ENCODE measurements at regions not wholly inside any gene's neighbourhood (a gene's known extent, or its start where the extent isn't known, plus 50 kb on each side); places are given as distances from the start of the nearest gene placed in this dataset.
"Not testable (repeated sequence)": the region's sequence is repeated elsewhere in the genome, so short reads cannot be mapped to it uniquely, and the experiment has no call there.

DNA sequence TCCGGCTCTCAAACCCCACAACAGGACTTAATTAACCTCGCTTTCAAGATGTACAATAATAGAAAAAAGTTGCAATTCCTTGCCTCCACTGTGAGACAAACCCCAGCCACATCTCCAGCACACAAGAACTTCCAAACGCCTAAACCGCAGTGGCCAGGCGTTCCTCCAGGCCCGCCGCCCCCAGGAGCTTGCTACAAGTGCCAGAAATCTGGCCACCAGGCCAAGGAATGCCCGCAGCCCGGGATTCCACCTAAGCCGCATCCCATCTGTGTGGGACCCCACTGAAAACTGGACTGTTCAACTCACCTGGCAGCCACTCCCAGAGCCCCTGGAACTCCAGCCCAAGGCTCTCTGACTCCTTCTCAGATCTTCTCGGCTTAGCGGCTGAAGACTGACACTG, 262.5 kb downstream of the SMARCA2 start:
- DNase-seq (ENCODE audit: low spot score), result not testable (repeated sequence)

DNA sequence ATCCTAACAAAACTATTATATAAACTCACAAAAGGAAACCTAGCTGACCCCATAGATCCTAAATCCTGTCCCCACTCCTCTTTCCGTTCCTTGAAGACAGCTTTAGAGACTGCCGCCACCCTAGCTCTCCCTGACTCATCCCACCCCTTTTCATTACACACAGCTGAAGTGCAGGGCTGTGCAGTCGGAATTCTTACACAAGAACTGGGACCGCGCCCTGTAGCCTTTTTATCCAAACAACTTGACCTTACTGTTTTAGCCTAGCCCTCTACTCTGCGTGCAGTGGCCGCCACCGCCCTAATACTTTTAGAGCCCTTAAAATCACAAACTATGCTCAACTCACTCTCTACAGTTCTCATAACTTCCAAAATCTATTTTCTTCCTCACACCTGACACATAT, 264.0 kb downstream of the SMARCA2 start:
- not testable (repeated sequence) for DNase-seq (ENCODE audit: low spot score)

DNA sequence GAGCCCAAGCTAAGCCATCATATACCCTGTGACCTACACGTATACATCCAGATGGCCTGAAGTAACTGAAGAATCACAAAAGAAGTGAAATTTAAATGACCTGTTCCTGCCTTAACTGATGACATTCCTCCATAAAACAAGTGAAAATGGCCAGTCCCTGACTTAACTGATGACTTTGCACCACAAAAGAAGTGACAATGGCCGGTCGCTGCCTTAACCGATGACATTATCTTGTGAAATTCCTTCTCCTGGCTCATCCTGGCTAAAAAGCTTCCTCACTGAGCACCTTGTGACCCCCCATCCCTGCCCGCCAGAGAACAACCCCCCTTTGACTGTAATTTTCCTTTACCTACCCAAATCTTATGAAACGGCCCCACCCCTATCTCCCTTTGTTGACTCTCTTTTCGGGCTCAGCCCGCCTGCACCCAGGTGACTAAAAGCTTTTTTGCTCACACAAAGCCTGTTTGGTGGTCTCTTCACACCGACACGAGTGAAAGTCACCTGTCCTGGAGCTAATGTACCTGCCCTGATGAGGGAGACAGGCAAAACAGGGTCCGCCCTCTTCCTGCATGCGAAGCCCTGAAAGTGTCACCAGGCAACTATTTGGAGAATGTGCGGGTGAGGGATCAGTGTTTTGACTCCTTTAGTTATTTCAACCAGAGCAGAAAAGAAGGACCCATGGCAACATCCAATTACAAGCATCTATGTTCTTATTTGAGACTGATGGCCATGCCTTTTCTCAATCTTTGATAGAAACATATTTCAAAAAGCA, 266.1 kb downstream of the SMARCA2 start:
- no peak for DNase-seq (ENCODE audit: low spot score)

DNA sequence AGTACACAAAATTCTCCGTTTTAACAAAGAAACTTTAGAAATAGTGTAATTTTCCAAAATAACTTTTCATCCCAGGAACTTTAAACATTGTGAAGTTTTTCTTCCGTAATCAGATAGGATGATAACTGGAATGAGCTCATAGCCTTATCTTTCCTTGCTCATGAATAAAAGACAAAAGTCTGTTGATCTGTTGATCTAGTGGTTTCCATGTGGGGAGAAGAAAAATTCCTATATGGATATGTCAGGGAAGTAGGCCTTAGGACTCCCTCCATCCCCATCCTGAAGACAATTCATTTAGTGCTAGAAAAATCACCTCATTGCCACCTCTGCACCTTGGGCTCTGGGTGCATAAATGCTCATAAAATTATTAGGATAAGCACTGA, 266.6 kb downstream of the SMARCA2 start:
- no peak for DNase-seq (ENCODE audit: low spot score)

DNA sequence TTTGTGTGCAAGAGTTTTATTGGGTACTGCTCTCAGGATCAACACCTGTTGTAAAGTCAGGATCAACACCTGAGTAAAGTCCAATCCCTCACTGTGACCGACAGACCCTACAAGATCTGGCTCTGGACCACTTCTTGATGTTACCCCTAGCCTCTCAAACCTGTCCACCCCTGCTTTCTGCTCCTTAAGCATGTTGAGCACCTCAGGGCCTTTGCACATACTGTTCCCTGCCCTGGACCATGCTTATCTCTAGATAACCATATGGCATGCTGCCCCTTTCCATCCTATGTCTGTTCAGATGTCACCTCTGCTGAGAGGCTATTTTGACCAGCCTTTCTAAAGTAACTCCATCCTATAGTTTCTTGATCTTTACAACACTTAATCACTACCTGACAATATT, 269.6 kb downstream of the SMARCA2 start:
- no peak for DNase-seq (ENCODE audit: low spot score)

DNA sequence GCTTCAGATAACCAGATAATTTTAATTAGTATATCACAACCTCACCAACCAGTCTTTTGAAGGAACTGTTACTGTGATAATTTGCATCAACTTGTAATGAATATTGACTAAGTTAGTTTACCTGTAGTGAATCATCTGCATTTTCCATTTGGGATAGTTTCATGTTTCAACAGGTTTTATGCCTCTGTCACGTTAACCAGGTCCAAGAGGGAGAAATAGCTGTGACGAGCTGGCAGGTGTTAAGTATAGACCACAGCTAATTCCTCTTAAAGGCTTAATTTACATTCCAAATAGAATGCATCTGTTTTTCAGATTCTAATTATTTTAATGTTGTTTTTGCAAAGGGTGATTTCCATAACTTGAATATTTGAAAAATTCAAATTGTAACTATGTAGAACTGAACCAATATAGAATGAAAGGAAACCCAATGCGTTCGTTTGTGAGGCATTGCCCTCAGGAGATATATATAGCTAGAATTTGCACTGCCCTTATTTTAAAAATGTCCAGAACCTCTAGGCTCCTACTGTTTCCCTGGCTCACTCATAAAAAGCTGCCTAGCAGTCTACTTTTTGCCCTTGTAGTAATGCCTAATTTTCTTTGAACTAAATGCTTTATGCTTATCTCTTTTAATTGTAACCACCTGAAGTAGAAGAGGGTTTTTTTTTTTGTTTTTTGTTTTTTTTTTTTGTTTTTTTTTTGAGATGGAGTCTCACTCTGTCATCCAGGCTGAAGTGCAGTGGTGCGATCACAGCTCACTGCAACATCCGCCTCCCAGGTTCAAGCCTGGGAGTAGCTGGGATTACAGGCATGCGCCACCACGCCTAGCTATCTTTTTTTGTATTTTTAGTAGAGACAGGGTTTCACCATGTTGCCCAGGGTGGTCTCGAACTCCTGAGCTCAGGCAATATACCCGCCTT, 270.5 kb downstream of the SMARCA2 start:
- no peak for DNase-seq (ENCODE audit: low spot score)

DNA sequence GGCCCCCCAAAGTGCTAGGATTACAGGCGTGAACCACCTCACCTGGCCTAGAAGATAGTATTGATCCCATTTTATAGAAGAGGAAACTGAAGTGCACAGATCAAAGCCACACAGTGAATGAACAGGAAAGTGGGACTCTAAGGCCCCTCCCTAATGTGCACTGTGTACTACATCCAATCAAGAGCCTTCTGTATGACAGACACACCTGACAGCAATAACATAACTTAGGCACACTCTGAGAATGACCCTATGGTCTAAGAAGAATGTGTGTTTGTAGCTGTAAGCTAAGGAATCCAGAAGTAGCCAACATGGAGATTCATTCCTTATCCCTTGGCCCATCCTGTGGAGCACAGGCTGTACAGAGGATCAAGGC, 271.2 kb downstream of the SMARCA2 start:
- no peak for DNase-seq (ENCODE audit: low spot score)

DNA sequence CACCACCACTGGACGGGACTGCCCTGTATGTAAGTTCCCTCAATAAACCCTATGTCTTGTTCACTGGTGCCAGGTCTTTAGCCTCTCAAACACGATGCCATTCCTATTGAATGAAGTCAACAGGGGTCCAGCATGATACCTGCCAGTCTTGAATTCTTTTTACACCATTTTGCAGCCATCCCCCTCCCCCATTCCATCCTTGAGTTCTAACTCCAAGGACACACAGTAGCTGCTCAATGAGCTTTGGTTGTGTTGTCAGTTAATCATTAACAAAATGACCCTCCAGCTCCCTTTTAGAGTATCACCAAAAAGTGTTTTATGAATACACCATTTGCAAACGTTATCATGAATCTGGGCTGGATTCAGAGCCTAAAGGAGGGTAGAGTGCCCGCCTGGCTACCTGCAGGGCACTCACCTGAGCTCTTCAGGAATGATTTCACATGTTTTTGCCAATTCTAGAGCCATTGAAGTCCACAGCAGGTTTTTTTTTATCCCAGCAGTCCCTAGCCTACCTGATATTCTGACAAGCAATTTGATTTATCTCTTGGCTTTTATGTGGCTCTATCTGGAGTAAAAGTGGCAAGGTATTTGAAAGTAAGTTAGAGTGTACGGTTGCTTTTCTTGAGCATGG, 271.8 kb downstream of the SMARCA2 start:
- DNase-seq (ENCODE audit: low spot score), result no peak

DNA sequence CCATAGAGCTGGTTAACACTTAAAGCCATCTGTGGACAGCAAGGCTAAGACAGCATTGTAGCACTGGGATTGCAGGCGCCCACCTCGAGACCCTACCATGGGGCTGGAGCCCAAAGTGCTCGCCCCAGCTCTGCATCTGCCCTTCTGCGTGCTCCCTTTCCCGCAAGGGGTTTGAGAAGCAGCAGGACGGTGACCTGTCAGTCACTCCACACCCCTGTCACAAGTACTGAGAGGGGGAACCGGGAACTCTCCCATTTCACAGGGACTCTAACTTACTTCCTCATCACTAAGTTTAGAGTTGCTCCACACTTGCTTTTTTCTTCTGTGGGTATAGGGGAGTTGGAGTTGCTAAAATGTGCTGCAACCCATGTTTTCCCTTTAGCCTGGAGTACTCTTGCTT, 273.2 kb downstream of the SMARCA2 start:
- no peak for DNase-seq (ENCODE audit: low spot score)

DNA sequence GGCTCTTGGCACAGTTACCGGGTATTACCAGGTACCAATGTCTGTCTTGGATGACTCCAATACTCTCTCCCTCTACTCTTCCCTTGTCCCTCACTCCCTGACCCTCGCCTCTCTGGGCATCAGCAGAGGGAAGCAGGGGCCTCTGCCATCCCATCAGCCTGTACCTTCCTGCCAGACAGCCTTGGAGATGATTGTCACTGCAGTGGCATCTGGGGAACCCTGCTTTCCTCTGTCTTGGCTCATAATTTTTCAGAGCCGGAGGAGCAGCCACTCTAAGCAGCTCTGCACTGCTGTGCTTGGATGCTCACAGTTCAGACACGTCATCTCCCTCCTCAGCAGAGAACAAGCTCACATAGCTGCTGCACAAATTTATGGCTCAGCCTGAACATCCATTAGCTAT, 274.1 kb downstream of the SMARCA2 start:
- DNase-seq (ENCODE audit: low spot score), result no peak

DNA sequence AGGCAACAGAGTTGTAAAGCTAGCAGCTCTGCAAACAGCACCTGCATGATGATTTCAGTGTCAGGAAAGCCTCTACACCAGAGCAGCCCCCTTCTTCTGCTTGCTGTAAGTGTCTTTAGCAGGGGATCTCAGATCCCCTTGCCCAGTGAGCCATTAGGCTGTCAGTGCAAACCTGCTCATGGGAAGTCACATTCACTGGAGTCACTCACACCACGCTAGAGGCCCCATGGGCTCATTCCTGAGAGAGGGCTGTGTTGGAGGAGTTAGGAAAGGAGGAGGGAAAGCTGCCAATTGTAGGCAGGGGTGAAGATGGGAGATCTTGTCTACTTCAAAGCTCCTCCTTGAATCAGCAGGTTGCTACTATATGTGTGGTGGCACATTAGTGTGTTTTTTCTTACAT, 275.2 kb downstream of the SMARCA2 start:
- DNase-seq (ENCODE audit: low spot score), result no peak

DNA sequence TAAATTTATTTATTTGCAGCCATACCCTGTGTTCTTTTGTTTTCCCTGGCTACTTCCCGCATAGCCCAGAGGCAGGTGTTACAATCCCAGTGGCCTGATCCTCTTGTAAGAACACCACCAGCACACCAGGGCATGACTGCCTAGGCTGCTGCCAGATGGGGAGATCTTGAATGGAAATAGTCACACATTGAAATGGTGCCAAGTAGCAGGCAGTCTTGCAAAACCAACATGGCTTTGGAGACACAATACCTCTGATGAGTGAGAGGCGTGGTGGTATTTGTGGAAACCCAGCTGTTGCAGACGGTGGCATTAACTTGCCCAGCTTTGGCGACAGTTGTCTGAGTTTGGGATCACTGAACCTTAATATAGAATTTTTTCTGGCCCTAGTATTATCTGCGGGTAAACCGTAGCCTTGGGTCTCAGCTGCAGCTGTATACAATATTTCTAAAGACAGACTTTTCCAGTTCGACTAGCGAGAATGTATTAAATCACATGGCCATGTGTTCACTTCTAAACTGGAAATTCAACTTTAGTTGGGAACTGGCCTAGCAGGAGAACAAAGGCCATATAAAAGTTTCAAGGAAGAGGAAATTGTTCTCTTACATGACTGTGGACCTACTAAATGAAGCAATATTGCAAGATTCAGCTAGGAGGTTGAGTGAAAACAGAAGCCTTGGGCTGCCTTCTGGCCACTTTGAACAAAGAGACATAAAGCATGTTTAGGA, 277.0 kb downstream of the SMARCA2 start:
- peak; percentile 74 for DNase-seq (ENCODE audit: low spot score)

DNA sequence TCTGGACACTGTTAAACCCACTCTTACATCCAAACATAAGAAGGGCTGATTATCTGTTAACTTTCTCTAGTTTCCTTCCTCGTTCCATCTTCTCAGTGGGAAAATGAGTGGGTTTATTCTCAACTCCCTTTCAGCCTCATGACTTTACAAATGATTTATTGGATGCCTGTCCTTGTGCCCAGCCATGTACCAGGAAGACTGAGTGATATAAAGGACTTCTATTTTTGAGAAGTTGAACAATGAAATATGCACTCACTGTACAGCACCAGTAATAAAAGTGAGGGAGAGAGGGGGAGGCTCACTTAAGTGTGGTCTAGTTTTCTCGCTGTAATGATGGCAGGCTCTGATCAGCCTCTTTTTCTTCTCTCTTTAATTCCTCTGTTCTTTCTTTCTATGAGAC, 277.6 kb downstream of the SMARCA2 start:
- no peak for DNase-seq (ENCODE audit: low spot score)

DNA sequence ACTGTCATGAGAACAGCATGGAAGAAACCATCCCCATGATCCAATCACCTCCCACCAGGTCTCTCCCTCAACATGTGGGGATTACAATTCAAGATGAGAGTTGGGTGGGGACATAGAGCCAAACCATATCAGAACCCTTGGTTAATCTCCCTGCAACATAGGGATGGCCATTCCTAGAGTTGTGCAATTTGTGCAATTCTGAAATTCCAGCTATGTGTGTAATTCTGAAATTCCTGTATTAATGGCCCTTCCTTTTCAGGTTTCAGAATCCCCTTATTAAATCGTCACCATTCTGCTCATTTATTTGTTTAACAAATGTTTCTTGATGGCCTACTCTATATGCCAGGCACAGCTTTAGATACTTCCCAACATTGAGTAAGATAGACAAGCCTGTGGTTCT, 282.6 kb downstream of the SMARCA2 start:
- no peak for DNase-seq (ENCODE audit: low spot score)

DNA sequence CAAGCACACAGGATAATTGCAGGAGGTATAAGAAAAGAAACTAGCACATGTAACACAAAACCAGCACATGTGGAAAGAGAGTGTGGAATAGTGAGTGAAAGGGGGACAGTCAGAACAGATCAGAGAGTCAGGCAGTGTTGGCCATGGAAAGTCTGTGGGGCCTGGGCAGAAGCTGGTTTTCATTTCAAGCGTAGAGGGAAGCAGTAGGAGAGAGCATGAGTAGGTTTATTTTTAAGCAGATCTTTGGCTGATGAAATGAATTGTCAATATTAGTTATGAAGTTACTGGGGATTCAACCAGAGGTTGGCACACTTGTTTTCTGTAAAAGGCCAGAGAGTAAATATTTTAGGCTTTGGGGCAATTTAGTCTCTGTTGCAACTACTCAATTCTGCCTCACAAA, 283.1 kb downstream of the SMARCA2 start:
- DNase-seq (ENCODE audit: low spot score), result no peak

DNA sequence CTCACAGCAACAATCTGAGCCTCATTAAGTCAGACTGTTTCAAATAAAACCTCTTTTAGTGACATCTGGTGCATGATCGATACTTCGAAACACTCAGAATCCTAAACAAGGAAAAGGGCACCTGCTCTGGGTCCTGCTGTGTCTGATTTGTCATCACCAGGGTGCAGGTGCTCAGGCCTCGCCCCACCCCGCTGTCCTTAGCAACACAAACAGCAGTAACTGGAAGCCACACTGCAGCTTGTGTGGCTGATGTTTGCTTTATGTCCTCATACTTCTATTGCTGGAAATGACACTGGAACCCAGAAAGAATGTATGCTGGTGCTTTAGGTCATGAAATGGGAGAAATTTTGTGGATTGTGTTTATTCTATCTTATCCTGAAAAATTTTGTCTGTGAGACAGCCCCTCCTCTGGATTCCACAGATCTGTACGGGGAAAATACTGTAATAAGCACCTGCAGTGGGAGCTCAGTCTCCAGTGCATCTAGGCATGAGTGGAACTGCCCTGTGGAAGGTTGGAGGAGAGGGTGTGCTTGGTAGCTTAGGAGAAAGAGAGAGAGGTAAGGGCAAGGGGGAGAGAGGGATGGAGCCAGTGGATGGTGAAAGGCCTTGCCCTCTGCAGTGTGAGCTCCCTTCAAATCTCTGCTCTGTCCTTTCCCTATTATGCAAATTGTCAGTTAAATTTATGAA, 284.2 kb downstream of the SMARCA2 start:
- DNase-seq (ENCODE audit: low spot score), result peak; percentile 39

DNA sequence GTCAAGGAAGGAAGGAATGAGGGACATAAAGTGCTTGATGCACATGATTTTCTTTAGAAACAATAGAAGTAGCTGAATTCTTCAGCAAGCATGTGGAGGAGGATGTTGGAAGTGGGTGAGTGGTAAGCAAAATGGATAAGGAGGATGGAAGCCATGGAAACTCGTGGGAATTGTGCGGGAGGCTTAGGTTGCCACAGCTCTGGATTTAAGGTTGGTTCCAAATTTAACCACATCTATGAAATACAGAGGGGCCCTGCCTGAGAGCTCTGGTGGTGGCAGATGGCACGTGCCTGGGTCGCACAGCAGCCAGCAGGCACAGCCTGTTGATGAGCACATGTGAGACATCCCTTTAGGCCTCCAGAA, 284.7 kb downstream of the SMARCA2 start:
- DNase-seq (ENCODE audit: low spot score), result no peak

DNA sequence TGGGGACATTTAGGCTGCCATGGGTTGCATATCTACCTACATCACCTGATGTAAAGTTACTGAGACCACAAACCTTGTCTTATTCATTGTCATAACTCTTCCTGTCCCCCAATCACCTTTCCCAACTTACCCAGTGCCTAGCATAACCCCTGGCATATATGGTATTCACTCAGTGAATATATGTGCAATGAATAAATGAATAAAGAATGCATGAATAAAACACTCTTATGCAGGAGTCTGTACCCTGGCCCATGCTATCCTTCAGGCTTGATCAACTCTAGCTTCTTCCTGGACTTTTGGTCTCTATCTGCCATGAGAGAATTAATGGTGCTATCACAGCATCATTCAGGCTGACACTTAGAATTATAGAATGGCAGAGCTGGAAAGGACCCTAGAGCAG, 285.2 kb downstream of the SMARCA2 start:
- no peak for DNase-seq (ENCODE audit: low spot score)

DNA sequence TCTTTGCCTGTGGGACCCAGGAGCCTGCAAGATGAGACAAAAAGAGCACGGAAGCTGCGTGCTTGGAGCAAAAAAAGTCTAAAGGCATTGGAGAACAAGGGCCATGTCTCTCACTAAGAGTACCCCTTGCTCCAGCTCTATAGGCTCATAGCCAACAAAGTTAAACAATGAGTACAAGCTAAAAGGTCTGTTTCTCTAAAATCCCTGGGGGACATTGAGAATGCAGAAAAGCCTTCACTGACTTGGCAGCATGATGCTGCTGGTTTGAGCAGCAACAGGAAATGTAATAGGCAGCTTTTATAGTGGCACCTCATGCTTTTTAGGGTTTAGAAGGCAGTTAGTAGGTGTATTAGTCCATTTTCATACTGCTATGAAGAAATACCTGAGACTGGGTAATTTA, 287.5 kb downstream of the SMARCA2 start:
- no peak for DNase-seq (ENCODE audit: low spot score)

DNA sequence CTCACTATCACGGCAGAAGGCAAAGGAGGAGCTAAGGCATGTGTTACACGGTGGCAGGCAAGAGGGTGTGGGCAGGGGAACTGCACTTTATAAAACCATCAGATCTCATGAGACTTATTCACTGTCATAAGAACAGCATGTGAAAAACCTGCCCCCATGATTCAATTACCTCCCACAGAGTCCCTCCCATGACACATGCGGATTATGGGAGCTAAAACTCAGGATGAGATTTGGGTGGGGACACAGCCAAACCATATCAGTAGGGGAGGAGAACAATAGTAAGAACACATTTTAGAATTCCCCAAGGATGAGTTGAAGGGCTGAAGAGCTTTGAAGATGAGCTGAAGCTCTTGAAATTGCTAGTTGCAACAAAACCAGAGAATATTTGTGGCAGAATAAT, 287.9 kb downstream of the SMARCA2 start:
- no peak for DNase-seq (ENCODE audit: low spot score)

DNA sequence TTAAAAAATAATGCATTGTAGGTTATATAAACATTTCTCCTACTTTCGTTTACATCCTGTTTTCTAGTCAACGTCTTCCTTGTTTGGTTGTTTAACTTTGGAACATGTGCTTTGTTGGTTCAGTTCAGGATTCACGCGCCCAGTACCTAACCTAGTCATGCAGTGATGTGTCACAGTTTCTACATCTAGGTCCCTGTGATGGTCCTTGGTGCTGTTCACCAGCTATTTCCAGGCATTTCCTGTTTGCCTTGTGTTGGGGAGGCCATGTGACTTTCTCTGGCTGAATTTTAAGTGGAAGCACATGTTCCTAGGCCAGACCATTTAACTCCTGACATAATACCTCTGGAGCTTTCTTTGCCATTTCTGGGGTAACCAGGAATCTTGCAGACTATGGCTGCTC, 292.3 kb downstream of the SMARCA2 start:
- DNase-seq (ENCODE audit: low spot score), result no peak
